HEK293 (cell line): ENCODE measurements at regions not wholly inside any gene's neighbourhood (a gene's known extent, or its start where the extent isn't known, plus 50 kb on each side); places are given as distances from the start of the nearest gene placed in this dataset.

Source experiments
- CTCF ChIP-seq: fragments of 450-650 bp; formaldehyde crosslinking; IDR thresholded peaks from 2 replicates; pipeline ENCODE4 v1.5.1; 2016; ENCODE audit warnings: missing biosample characterization, missing genetic modification characterization
- KLF10 ChIP-seq: fragments of 450-650 bp; IDR thresholded peaks from 2 replicates; pipeline ENCODE4 v1.5.1; 2018; ENCODE audit warnings: missing biosample characterization, mild to moderate bottlenecking, missing genetic modification characterization
- ZBTB49 ChIP-seq: fragments of 450-650 bp; formaldehyde crosslinking; IDR thresholded peaks from 2 replicates; pipeline ENCODE4 v1.5.1; 2016; ENCODE audit warnings: missing biosample characterization, missing genetic modification characterization, low read depth
- ZNF174 ChIP-seq: fragments of 450-650 bp; formaldehyde crosslinking; IDR thresholded peaks from 2 replicates; pipeline ENCODE4 v1.5.0; 2017; ENCODE audit warnings: missing biosample characterization, mild to moderate bottlenecking, missing genetic modification characterization
- ZNF692 ChIP-seq: fragments of 450-650 bp; formaldehyde crosslinking; IDR thresholded peaks from 2 replicates; pipeline ENCODE4 v1.5.1; 2016; ENCODE audit warnings: missing biosample characterization, missing genetic modification characterization

GRCh38 chr15:61725251-61725650, 335.0 kb downstream of the VPS13C start:
- TF ChIP-seq CTCF (tag by site-specific recombination): no peak
- no peak for TF ChIP-seq ZBTB49 (tag by site-specific recombination)
- no peak for TF ChIP-seq ZNF174 (tag by site-specific recombination)
- TF ChIP-seq KLF10 (tag by site-specific recombination): no peak
- no peak for TF ChIP-seq ZNF692
